ENCODE measurements at regions not wholly inside any gene's neighbourhood (a gene's known extent, or its start where the extent isn't known, plus 50 kb on each side); places are given as distances from the start of the nearest gene placed in this dataset.

DNA sequence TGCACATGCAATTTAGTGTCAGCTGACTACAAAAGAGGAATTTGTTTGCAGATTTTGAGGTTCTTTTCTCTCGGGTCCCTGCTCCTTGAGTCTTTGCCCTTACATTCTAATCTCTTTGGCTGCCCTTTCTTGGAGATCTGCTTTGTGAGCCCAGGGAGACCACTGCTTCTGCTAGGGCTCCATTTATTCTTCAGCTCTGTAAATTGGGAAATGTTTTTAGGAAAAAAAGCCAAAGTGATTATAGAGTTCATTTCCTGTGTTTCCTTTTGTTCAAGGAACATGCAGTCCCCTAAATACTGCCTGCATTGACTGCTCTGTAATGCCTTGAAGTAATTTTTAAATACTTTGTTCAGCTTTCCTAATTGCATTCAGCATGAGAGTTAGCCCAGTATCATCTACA, 197.4 kb downstream of the CSNK1G3 start:
- Histone ChIP-seq H3K27ac (ENCODE audit: insufficient read depth in 1 of 2, low read depth in 1 of 2, low read length in 2 of 2, poor library complexity in 1 of 2, severe bottlenecking in 2 of 2) (no peak overlapping the region), H3K36me3 (ENCODE audit: control insufficient read depth in 4 of 4, insufficient read depth in 4 of 4, low read length in 3 of 4) (no peaks in the 10 kb centered on the region), H3K27me3 (replicated peaks in 2 of 5; ENCODE audit: control insufficient read depth in 4 of 5, insufficient read depth in 5 of 5, low read length in 4 of 5) (no peaks in the 10 kb centered on the region), H3K4me3 (ENCODE audit: control insufficient read depth in 1 of 7, extremely low read depth in 1 of 7, insufficient read depth in 4 of 7, low read depth in 2 of 7, low read length in 6 of 7) (no peak overlapping the region), H3K4me1 (ENCODE audit: control extremely low read depth in 1 of 4, control insufficient read depth in 4 of 4, insufficient read depth in 4 of 4, low read length in 3 of 4) (no peaks in the 10 kb centered on the region), H3K9me3 (ENCODE audit: control extremely low read depth in 1 of 5, control insufficient read depth in 4 of 5, insufficient read depth in 2 of 5, low read depth in 1 of 5, low read length in 4 of 5) (peaks cover 0 to 8% (median 0%) of the 10 kb centered on the region in 5 experiments)
- no peak for DNase-seq
- POLR2A ChIA-PET, result no interaction called here
- CTCF ChIA-PET, result no interaction called here
- WGBS (ENCODE audit: insufficient coverage), result 83% methylated on average over 1 of the region's 1 CpG

DNA sequence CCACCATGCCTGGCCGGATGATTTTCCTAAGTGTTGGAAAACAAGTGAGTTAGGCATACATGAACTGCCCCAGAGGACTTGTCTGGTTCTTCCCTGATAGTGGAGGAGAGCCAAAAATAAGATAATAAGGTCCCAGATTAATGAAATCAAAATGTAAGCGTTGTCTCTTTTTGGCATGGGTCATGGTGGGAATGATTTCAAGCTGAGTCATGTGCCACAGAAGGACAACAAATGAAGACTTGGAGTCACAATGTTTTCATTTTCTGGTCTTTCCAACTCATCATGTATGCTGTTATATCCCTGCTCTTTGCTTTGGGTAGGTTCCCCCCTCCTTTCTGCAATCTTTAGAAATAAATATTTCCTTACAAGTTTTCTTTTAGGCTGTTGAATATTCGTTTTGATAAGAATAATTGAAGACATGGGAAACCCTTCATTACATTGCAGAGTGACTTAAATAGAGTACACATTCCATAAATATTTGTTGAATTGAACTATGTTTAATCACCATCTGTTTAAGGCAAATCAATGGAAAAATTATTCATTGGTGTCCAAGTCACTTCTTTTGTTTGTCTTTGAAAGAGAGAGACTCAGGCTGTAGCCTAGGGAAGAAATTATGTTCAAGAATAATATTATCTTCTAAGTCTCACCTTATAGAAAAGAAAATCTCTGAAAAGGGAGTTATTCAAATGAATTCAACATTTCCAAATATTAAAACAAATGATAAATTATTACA, 196.3 kb downstream of the CSNK1G3 start:
- CTCF ChIA-PET, result no interaction called here
- Histone ChIP-seq H3K4me1 (ENCODE audit: control extremely low read depth in 1 of 4, control insufficient read depth in 4 of 4, insufficient read depth in 4 of 4, low read length in 3 of 4) (no peaks in the 10 kb centered on the region), H3K27ac (ENCODE audit: insufficient read depth in 1 of 2, low read depth in 1 of 2, low read length in 2 of 2, poor library complexity in 1 of 2, severe bottlenecking in 2 of 2) (no peak overlapping the region), H3K36me3 (ENCODE audit: control insufficient read depth in 4 of 4, insufficient read depth in 4 of 4, low read length in 3 of 4) (no peaks in the 10 kb centered on the region), H3K9me3 (ENCODE audit: control extremely low read depth in 1 of 5, control insufficient read depth in 4 of 5, insufficient read depth in 2 of 5, low read depth in 1 of 5, low read length in 4 of 5) (peaks cover 0 to 8% (median 0%) of the 10 kb centered on the region in 5 experiments), H3K27me3 (replicated peaks in 2 of 5; ENCODE audit: control insufficient read depth in 4 of 5, insufficient read depth in 5 of 5, low read length in 4 of 5) (no peaks in the 10 kb centered on the region), H3K4me3 (ENCODE audit: control insufficient read depth in 1 of 7, extremely low read depth in 1 of 7, insufficient read depth in 4 of 7, low read depth in 2 of 7, low read length in 6 of 7) (no peak overlapping the region)
- POLR2A ChIA-PET, result no interaction called here
- no peak for DNase-seq
- WGBS (ENCODE audit: insufficient coverage), result 100% methylated on average over 2 of the region's 3 CpGs

DNA sequence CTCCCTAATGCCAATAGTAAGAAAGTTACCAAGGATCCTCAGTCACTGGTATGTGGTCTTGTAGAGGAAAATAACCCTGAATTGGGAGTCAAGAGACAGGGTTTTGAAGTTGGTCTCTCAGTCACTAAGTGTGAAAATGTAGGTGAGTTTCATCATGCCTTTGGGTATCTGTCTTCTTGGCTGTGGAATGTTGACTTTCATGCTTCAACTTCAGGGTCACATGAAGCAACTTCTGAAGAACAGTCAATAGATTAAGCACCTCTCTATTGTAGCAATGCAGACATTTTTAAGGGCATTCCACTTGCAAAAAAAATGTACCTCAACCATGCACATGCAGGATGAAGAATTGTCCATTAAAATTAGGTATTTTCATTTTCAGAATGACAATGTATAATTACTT, 194.6 kb downstream of the CSNK1G3 start:
- CTCF ChIA-PET, result no interaction called here
- no peak overlapping the region for H3K27ac ChIP-seq (ENCODE audit: insufficient read depth in 1 of 2, low read depth in 1 of 2, low read length in 2 of 2, poor library complexity in 1 of 2, severe bottlenecking in 2 of 2)
- H3K36me3 ChIP-seq (ENCODE audit: control insufficient read depth in 4 of 4, insufficient read depth in 4 of 4, low read length in 3 of 4), result no peaks in the 10 kb centered on the region
- POLR2A ChIA-PET, result no interaction called here
- peaks cover 0 to 5% (median 0%) of the 10 kb centered on the region in 5 experiments for H3K9me3 ChIP-seq (ENCODE audit: control extremely low read depth in 1 of 5, control insufficient read depth in 4 of 5, insufficient read depth in 2 of 5, low read depth in 1 of 5, low read length in 4 of 5)
- no peak overlapping the region for H3K4me3 ChIP-seq (ENCODE audit: control insufficient read depth in 1 of 7, extremely low read depth in 1 of 7, insufficient read depth in 4 of 7, low read depth in 2 of 7, low read length in 6 of 7)
- H3K27me3 ChIP-seq (replicated peaks in 2 of 5; ENCODE audit: control insufficient read depth in 4 of 5, insufficient read depth in 5 of 5, low read length in 4 of 5), result no peaks in the 10 kb centered on the region
- DNase-seq, result no peak
- H3K4me1 ChIP-seq (ENCODE audit: control extremely low read depth in 1 of 4, control insufficient read depth in 4 of 4, insufficient read depth in 4 of 4, low read length in 3 of 4), result no peaks in the 10 kb centered on the region

DNA sequence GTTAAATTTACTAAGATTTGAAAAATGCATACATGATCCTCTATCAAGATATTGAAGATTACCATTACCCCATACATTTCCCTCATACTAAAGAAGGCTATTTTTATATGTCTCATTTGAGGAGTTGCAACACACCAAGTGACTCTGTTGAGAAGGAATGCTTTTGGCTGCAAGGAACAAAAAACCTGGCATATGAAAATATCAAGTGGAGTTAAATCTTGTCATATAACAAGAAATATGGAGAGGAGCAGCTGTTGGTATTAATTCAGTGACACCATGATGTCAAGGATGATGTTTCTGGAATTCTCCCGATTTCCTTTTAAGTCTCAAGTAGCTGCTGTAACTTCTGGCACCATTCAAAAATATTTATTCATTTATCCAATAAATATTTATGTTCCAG, 193.8 kb downstream of the CSNK1G3 start:
- no peak overlapping the region for H3K4me3 ChIP-seq (ENCODE audit: control insufficient read depth in 1 of 7, extremely low read depth in 1 of 7, insufficient read depth in 4 of 7, low read depth in 2 of 7, low read length in 6 of 7)
- H3K36me3 ChIP-seq (ENCODE audit: control insufficient read depth in 4 of 4, insufficient read depth in 4 of 4, low read length in 3 of 4), result no peaks in the 10 kb centered on the region
- ChIA-PET CTCF (no interaction called here), POLR2A (no interaction called here)
- no peaks in the 10 kb centered on the region for H3K4me1 ChIP-seq (ENCODE audit: control extremely low read depth in 1 of 4, control insufficient read depth in 4 of 4, insufficient read depth in 4 of 4, low read length in 3 of 4)
- no peaks in the 10 kb centered on the region for H3K27me3 ChIP-seq (replicated peaks in 2 of 5; ENCODE audit: control insufficient read depth in 4 of 5, insufficient read depth in 5 of 5, low read length in 4 of 5)
- WGBS (ENCODE audit: insufficient coverage), result no CpG with 5 or more reads among the region's 1 CpG
- no peak for DNase-seq
- H3K27ac ChIP-seq (ENCODE audit: insufficient read depth in 1 of 2, low read depth in 1 of 2, low read length in 2 of 2, poor library complexity in 1 of 2, severe bottlenecking in 2 of 2), result no peak overlapping the region
- H3K9me3 ChIP-seq (ENCODE audit: control extremely low read depth in 1 of 5, control insufficient read depth in 4 of 5, insufficient read depth in 2 of 5, low read depth in 1 of 5, low read length in 4 of 5), result peaks cover 0 to 5% (median 0%) of the 10 kb centered on the region in 5 experiments

DNA sequence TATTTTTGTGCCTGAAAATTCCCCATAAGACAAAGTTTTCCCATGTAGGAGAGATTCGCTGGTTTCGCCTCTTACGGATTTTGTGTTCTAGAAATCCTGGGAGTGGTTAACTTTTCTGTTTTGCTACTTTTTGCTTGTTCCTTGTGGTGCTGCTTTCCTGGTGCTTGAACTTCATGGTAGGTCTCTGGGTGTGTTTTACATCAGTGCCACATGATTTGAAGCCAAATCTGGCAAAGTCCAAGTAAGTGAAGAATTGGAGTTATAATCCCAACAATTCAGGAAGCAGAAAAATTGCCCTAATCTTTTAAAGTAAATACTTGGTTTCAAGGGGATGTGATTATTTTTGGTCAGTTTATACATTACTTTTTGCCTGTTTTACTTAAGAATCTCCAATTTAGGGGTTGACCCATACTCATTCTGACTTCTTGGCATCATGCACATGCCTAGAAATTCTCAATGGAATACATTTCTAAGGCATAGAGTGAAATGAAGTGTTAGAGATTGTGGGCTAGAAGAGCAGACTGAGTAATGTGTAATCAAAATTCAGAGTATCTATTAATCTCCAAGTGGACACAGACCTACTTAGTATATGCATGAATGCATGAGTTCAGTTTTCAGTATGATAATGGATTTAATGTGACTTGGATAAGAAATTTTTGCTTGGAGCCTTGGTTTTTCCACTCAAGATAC, 189.7 kb downstream of the CSNK1G3 start:
- Histone ChIP-seq H3K4me3 (ENCODE audit: control insufficient read depth in 1 of 7, extremely low read depth in 1 of 7, insufficient read depth in 4 of 7, low read depth in 2 of 7, low read length in 6 of 7) (no peak overlapping the region), H3K27ac (ENCODE audit: insufficient read depth in 1 of 2, low read depth in 1 of 2, low read length in 2 of 2, poor library complexity in 1 of 2, severe bottlenecking in 2 of 2) (no peak overlapping the region), H3K27me3 (replicated peaks in 2 of 5; ENCODE audit: control insufficient read depth in 4 of 5, insufficient read depth in 5 of 5, low read length in 4 of 5) (no peaks in the 10 kb centered on the region), H3K9me3 (ENCODE audit: control extremely low read depth in 1 of 5, control insufficient read depth in 4 of 5, insufficient read depth in 2 of 5, low read depth in 1 of 5, low read length in 4 of 5) (peaks cover 0 to 2% (median 0%) of the 10 kb centered on the region in 5 experiments), H3K4me1 (ENCODE audit: control extremely low read depth in 1 of 4, control insufficient read depth in 4 of 4, insufficient read depth in 4 of 4, low read length in 3 of 4) (no peaks in the 10 kb centered on the region), H3K36me3 (ENCODE audit: control insufficient read depth in 4 of 4, insufficient read depth in 4 of 4, low read length in 3 of 4) (no peaks in the 10 kb centered on the region)
- CTCF ChIA-PET, result no interaction called here
- POLR2A ChIA-PET, result no interaction called here
- no peak for DNase-seq
- 100% methylated on average over 1 of the region's 3 CpGs for WGBS (ENCODE audit: insufficient coverage)

DNA sequence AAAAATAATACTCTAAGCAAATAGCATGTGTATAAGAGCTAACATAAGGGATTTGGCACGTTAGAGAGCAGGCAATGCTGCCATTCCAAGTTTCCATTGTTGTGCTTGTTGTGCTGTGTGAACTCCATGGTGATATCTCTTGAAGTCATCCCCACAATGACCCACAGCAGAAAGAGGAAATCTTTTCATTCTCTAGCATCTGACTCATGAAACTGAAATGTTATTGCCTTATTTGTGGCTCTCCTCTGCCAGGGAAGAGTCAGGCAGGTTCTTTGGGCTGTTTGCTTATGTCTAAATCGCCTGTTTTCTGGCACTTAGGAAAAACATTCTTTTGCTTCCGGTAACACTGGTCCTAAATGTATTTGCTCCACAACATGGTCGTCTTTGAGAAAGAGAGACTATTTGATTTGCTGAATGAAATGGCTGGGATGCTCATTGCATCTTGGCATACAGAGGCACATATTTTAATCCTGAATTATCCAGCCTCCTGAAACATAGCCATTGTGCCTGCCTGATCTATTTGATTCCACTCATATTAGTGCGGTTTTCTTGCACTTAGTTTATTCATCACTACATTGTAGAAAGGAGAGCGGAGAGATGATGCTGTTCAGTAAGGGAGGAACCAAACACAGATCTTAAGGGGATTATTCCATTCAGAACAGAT, 188.8 kb downstream of the CSNK1G3 start:
- Histone ChIP-seq H3K9me3 (ENCODE audit: control extremely low read depth in 1 of 5, control insufficient read depth in 4 of 5, insufficient read depth in 2 of 5, low read depth in 1 of 5, low read length in 4 of 5) (no peaks in the 10 kb centered on the region), H3K4me1 (ENCODE audit: control extremely low read depth in 1 of 4, control insufficient read depth in 4 of 4, insufficient read depth in 4 of 4, low read length in 3 of 4) (no peaks in the 10 kb centered on the region), H3K36me3 (ENCODE audit: control insufficient read depth in 4 of 4, insufficient read depth in 4 of 4, low read length in 3 of 4) (no peaks in the 10 kb centered on the region), H3K4me3 (ENCODE audit: control insufficient read depth in 1 of 7, extremely low read depth in 1 of 7, insufficient read depth in 4 of 7, low read depth in 2 of 7, low read length in 6 of 7) (no peak overlapping the region), H3K27me3 (replicated peaks in 2 of 5; ENCODE audit: control insufficient read depth in 4 of 5, insufficient read depth in 5 of 5, low read length in 4 of 5) (no peaks in the 10 kb centered on the region), H3K27ac (ENCODE audit: insufficient read depth in 1 of 2, low read depth in 1 of 2, low read length in 2 of 2, poor library complexity in 1 of 2, severe bottlenecking in 2 of 2) (no peak overlapping the region)
- ChIA-PET POLR2A (no interaction called here), CTCF (no interaction called here)
- DNase-seq, result peak in 1 of 3 donors; percentile 3
- WGBS (ENCODE audit: insufficient coverage), result 93% methylated on average over 3 of the region's 6 CpGs

DNA sequence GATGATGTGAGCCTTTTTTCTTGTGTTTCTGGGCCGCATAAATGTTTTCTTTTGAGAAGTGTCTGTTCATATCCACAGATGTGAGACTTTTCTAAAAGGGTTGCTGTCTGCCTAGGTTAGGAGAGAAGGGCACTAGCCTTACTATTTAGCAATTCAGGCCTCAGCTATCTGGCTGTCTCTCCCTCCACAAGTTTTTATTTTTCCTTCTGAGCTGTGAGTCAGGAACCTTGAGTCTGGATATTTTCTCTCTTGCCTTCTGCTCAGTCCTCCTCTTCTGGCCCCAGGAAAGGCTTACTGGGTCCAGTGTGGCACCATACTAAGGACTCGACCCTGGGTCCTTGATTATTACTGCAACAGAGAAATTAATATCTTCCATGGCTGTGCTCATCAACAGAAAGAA, 187.6 kb downstream of the CSNK1G3 start:
- H3K27me3 ChIP-seq (replicated peaks in 2 of 5; ENCODE audit: control insufficient read depth in 4 of 5, insufficient read depth in 5 of 5, low read length in 4 of 5), result no peaks in the 10 kb centered on the region
- no peak overlapping the region for H3K27ac ChIP-seq (ENCODE audit: insufficient read depth in 1 of 2, low read depth in 1 of 2, low read length in 2 of 2, poor library complexity in 1 of 2, severe bottlenecking in 2 of 2)
- no peak overlapping the region for H3K4me3 ChIP-seq (ENCODE audit: control insufficient read depth in 1 of 7, extremely low read depth in 1 of 7, insufficient read depth in 4 of 7, low read depth in 2 of 7, low read length in 6 of 7)
- 100% methylated on average over 1 of the region's 2 CpGs for WGBS (ENCODE audit: insufficient coverage)
- no peaks in the 10 kb centered on the region for H3K9me3 ChIP-seq (ENCODE audit: control extremely low read depth in 1 of 5, control insufficient read depth in 4 of 5, insufficient read depth in 2 of 5, low read depth in 1 of 5, low read length in 4 of 5)
- no peaks in the 10 kb centered on the region for H3K4me1 ChIP-seq (ENCODE audit: control extremely low read depth in 1 of 4, control insufficient read depth in 4 of 4, insufficient read depth in 4 of 4, low read length in 3 of 4)
- POLR2A ChIA-PET, result no interaction called here
- DNase-seq, result no peak
- CTCF ChIA-PET, result no interaction called here
- H3K36me3 ChIP-seq (ENCODE audit: control insufficient read depth in 4 of 4, insufficient read depth in 4 of 4, low read length in 3 of 4), result no peaks in the 10 kb centered on the region

Measured in common myeloid progenitor, CD34-positive (primary cell).